GM12878 (cell line): ENCODE measurements at regions not wholly inside any gene's neighbourhood (a gene's known extent, or its start where the extent isn't known, plus 50 kb on each side); places are given as distances from the start of the nearest gene placed in this dataset.

ENCODE experiments used
- ATAC-seq: fragments of 200-7000 bp; cut with Tn5 transposase; 3 replicates; pipeline ENCODE4 v1.9.1; 2020; ENCODE audit warnings: mild to moderate bottlenecking, moderate library complexity
- BruUV-seq: library from RNA; stranded (reverse); fragments of 400-500 nt; replicated peaks from 2 replicates; lab custom pipeline; 2021; lab: Mats Ljungman, UMichigan
- CTCF ChIA-PET: fragments of 300-600 bp; sonication (Branson Sonifier 250); formaldehyde crosslinking; extraction: SDS; loops from one replicate; lab custom pipeline; 2021; ENCODE audit warnings: inconsistent platforms; lab: Yijun Ruan, JAX
- POLR2A ChIA-PET: fragments of 350-600 bp; formaldehyde crosslinking; extraction: SDS; loops from one replicate; lab custom pipeline; 2021; ENCODE audit warnings: inconsistent platforms; lab: Charles Lee
- RAD21 ChIA-PET: fragments of 300-600 bp; sonication (Branson Sonifier 250); formaldehyde crosslinking; loops from one replicate; lab custom pipeline; 2023; ENCODE audit warnings: antibody characterized with exemption; ENCODE audit not compliant: unreplicated experiment; lab: Charles Lee
- SMC1A ChIA-PET: fragments of 300-600 bp; sonication (Branson Sonifier 250); formaldehyde crosslinking; loops from one replicate; lab custom pipeline; 2023; ENCODE audit not compliant: unreplicated experiment, uncharacterized antibody; lab: Charles Lee
- DNase-seq: peaks from one replicate; pipeline ENCODE4 v3.0.0-alpha.2; 2011; ENCODE audit warnings: low read depth, low spot score
- FAIRE-seq: peaks from 3 replicates; lab custom pipeline; 2011; peaks lifted over from hg19 to GRCh38; lab: Jason Lieb, UNC
- H2AFZ ChIP-seq: 2 replicates; pipeline ENCODE4 v1.6.0; 2011; ENCODE audit warnings: low read depth, low read length, control low read depth; ENCODE audit not compliant: control insufficient read depth
- H3K27ac ChIP-seq: 2 replicates; pipeline ENCODE4 v1.5.1; 2011; ENCODE audit warnings: control low read depth; ENCODE audit not compliant: control insufficient read depth, insufficient read depth
- H3K27me3 ChIP-seq, 2 experiments: replicated peaks in 1 of 2; 2 replicates each; pipeline versions ENCODE4 v1.6.0 to v1.6.1; 2011; ENCODE audit warnings: low read length in 1 of 2; ENCODE audit not compliant: control insufficient read depth in 2 of 2, insufficient read depth in 2 of 2
- H3K36me3 ChIP-seq, 2 experiments: 2 replicates each; pipeline ENCODE4 v1.5.1; 2011; ENCODE audit warnings: low read length in 1 of 2; ENCODE audit not compliant: control insufficient read depth in 2 of 2, insufficient read depth in 2 of 2
- H3K4me1 ChIP-seq: 2 replicates; pipeline ENCODE4 v1.6.1; 2011; ENCODE audit warnings: mild to moderate bottlenecking, low read length, moderate library complexity, mixed read lengths; ENCODE audit not compliant: control insufficient read depth, insufficient read depth
- H3K4me2 ChIP-seq: 2 replicates; pipeline ENCODE4 v1.6.0; 2011; ENCODE audit warnings: control low read depth; ENCODE audit not compliant: control insufficient read depth, insufficient read depth
- H3K4me3 ChIP-seq: fragments of 200-600 bp; sonication (generic); 2 replicates; pipeline ENCODE4 v1.5.1; 2016
- H3K79me2 ChIP-seq: 2 replicates; pipeline ENCODE4 v1.6.0; 2011; ENCODE audit warnings: low read length; ENCODE audit not compliant: control insufficient read depth, insufficient read depth
- H3K9ac ChIP-seq: 2 replicates; pipeline ENCODE4 v1.8.0; 2011; ENCODE audit warnings: low read length, control low read depth, mixed read lengths; ENCODE audit not compliant: control insufficient read depth, insufficient read depth
- H3K9me3 ChIP-seq: replicated peaks from 3 replicates; pipeline ENCODE4 v1.5.1; 2011; ENCODE audit warnings: mild to moderate bottlenecking, low read length; ENCODE audit not compliant: control insufficient read depth, insufficient read depth
- H4K20me1 ChIP-seq: 2 replicates; pipeline ENCODE4 v1.6.0; 2011; ENCODE audit not compliant: control insufficient read depth, insufficient read depth
- ATF7 ChIP-seq: fragments of 450-650 bp; IDR thresholded peaks from 2 replicates; pipeline ENCODE4 v1.6.1; 2016; ENCODE audit warnings: low read depth, mild to moderate bottlenecking
- DPF2 ChIP-seq: fragments of 450-650 bp; IDR thresholded peaks from 2 replicates; pipeline ENCODE4 v1.6.1; 2017; ENCODE audit warnings: mild to moderate bottlenecking
- JUNB ChIP-seq: IDR thresholded peaks from 2 replicates; pipeline ENCODE4 v1.6.1; 2016; ENCODE audit warnings: antibody characterized with exemption, mild to moderate bottlenecking
- JUND ChIP-seq: IDR thresholded peaks from 2 replicates; pipeline ENCODE4 v1.6.1; 2012; ENCODE audit warnings: low read depth, mild to moderate bottlenecking, low read length, improper control_type of control experiment, moderate library complexity
- KLF5 ChIP-seq: fragments of 450-650 bp; IDR thresholded peaks from 2 replicates; pipeline ENCODE4 v1.6.1; 2014; ENCODE audit warnings: mild to moderate bottlenecking; ENCODE audit not compliant: partially characterized antibody
- MEF2A ChIP-seq: IDR thresholded peaks from 2 replicates; pipeline ENCODE4 v1.6.1; 2011; ENCODE audit warnings: low read depth, mild to moderate bottlenecking, low read length, moderate library complexity; ENCODE audit not compliant: insufficient read depth
- MXI1 ChIP-seq: fragments of 150-350 bp; IDR thresholded peaks from 2 replicates; pipeline ENCODE4 v1.6.1; 2011; ENCODE audit warnings: low read depth, mild to moderate bottlenecking, inconsistent platforms, low read length, improper control_type of control experiment
- MYB ChIP-seq: fragments of 150-350 bp; IDR thresholded peaks from 2 replicates; pipeline ENCODE4 v1.6.1; 2014; ENCODE audit warnings: mild to moderate bottlenecking, low read depth, low read length, borderline replicate concordance
- NR2C2 ChIP-seq: IDR thresholded peaks from 2 replicates; pipeline ENCODE4 v1.6.1; 2011; ENCODE audit warnings: borderline replicate concordance, low read depth; ENCODE audit not compliant: control insufficient read depth, insufficient read length
- POLR2A ChIP-seq: IDR thresholded peaks from 2 replicates; pipeline ENCODE4 v1.6.1; 2011; ENCODE audit warnings: low read depth, mild to moderate bottlenecking, low read length
- POLR2AphosphoS2 ChIP-seq: IDR thresholded peaks from 2 replicates; pipeline ENCODE4 v1.6.1; 2011; ENCODE audit warnings: low read depth, mild to moderate bottlenecking, low read length, improper control_type of control experiment, moderate library complexity
- SUZ12 ChIP-seq: fragments of 200-600 bp; sonication (generic); IDR thresholded peaks from one replicate; pipeline ENCODE4 v1.6.1; 2018; ENCODE audit warnings: antibody characterized with exemption, mild to moderate bottlenecking; ENCODE audit not compliant: unreplicated experiment
- TCF7 ChIP-seq: IDR thresholded peaks from 2 replicates; pipeline ENCODE4 v1.6.1; 2014; ENCODE audit warnings: antibody characterized with exemption, borderline replicate concordance
- YBX1 ChIP-seq: fragments of 450-650 bp; IDR thresholded peaks from 2 replicates; pipeline ENCODE4 v1.6.1; 2016; ENCODE audit warnings: antibody characterized with exemption
- YY1 ChIP-seq: IDR thresholded peaks from 2 replicates; pipeline ENCODE4 v1.6.1; 2011; ENCODE audit warnings: low read depth, mild to moderate bottlenecking, low read length
- ZNF24 ChIP-seq: fragments of 450-650 bp; IDR thresholded peaks from 2 replicates; pipeline ENCODE4 v1.6.1; 2017; ENCODE audit warnings: antibody characterized with exemption, mild to moderate bottlenecking
- ZZZ3 ChIP-seq: IDR thresholded peaks from 2 replicates; pipeline ENCODE4 v1.6.1; 2011; ENCODE audit warnings: low read depth; ENCODE audit not compliant: control insufficient read depth, insufficient read length
- WGBS: methylation state at CpG from one replicate; pipeline ENCODE4 v1.1.6; 2016; ENCODE audit warnings: low lambda C conversion rate; ENCODE audit not compliant: insufficient replicate concordance, insufficient coverage; ENCODE audit errors: missing lambda C conversion rate; 5-methylcytosine and 5-hydroxymethylcytosine counted together
- in situ Hi-C: fragments of 300-500 bp; cut with MboI; formaldehyde crosslinking; loops from 9 replicates; pipeline ENCODE4 v1.14.3; 2018; ENCODE audit warnings: mixed read lengths
- intact Hi-C: fragments of 100-400 bp; cut with micrococcal nuclease; formaldehyde crosslinking; loops from one replicate; pipeline ENCODE4 v1.14.2; 2022; ENCODE audit not compliant: unreplicated experiment
- TF ChIP-seq, protein P1 (sequence below): IDR thresholded peaks from 2 replicates; pipeline ENCODE4 v1.6.1; 2011; ENCODE audit warnings: low read depth, mild to moderate bottlenecking, low read length, moderate library complexity, borderline replicate concordance; ENCODE audit errors: extremely low read depth
- TF ChIP-seq, protein P2 (sequence below): IDR thresholded peaks from 2 replicates; pipeline ENCODE4 v1.6.1; 2012; ENCODE audit warnings: low read depth, low read length, improper control_type of control experiment

DNA sequence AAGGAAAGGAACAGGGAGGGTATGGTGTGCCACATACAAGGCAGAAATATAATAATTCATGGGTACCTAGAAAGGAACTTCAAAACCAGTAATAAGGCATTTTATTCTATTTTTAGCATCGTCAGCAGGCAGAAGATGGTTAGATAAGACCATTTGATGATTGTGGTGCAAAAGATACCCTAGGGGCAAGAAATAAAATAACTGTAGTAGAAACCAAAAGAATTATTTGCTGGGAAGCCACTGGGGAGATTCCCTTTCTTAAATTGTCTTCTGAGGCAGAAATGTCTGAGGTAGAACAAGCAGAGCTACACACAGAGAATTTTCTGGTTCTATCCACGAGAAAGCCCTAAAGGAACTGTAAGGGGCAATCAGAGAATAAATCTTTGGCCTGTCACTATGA lies 64.3 kb upstream of the PCGF5 start:
- Histone ChIP-seq H3K27ac (no peak overlapping the region), H3K79me2 (no peaks in the 10 kb centered on the region), H3K27me3 (no peaks in the 10 kb centered on the region), H4K20me1 (no peaks in the 10 kb centered on the region), H2AFZ (no peak overlapping the region), H3K9me3 (no peaks in the 10 kb centered on the region), H3K4me1 (no peaks in the 10 kb centered on the region), H3K4me3 (no peak overlapping the region), H3K36me3 (no peaks in the 10 kb centered on the region), H3K4me2 (no peak overlapping the region), H3K9ac (no peak overlapping the region)
- ChIA-PET RAD21 (no interaction called here), POLR2A (no interaction called here), CTCF (no interaction called here), SMC1A (interaction anchor here (0.9 to 3.6 kb wide), 4 partner anchors 65 to 94 kb away, joined by 3 to 16 read pairs (median 6); no protein-coding TSS in a partner anchor)
- BruUV-seq = no TSS peak
- no peak for ATAC-seq
- no peak for DNase-seq
- intact Hi-C loops = no loop called here
- FAIRE-seq = no peak
- WGBS = 43% methylated on average over 2 of the region's 2 CpGs
- TF ChIP-seq POLR2AphosphoS2 = no peak
- TF ChIP-seq POLR2A = no peak
- no peak for TF ChIP-seq DPF2
- TF ChIP-seq KLF5 = no peak
- TF ChIP-seq ZNF24 = no peak
- TF ChIP-seq YY1 = no peak
- no peak for TF ChIP-seq ZZZ3
- no peak for TF ChIP-seq YBX1
- TF ChIP-seq ATF7 = no peak
- no peak for TF ChIP-seq JUND
- TF ChIP-seq, protein P1, sequence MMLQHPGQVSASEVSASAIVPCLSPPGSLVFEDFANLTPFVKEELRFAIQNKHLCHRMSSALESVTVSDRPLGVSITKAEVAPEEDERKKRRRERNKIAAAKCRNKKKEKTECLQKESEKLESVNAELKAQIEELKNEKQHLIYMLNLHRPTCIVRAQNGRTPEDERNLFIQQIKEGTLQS = no peak
- TF ChIP-seq JUNB = no peak
- no peak for TF ChIP-seq MEF2A
- no peak for TF ChIP-seq MYB
- no peak for TF ChIP-seq SUZ12
- TF ChIP-seq MXI1 = no peak
- no peak for TF ChIP-seq NR2C2
- TF ChIP-seq, protein P2, sequence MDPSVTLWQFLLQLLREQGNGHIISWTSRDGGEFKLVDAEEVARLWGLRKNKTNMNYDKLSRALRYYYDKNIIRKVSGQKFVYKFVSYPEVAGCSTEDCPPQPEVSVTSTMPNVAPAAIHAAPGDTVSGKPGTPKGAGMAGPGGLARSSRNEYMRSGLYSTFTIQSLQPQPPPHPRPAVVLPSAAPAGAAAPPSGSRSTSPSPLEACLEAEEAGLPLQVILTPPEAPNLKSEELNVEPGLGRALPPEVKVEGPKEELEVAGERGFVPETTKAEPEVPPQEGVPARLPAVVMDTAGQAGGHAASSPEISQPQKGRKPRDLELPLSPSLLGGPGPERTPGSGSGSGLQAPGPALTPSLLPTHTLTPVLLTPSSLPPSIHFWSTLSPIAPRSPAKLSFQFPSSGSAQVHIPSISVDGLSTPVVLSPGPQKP = no peak
- no peak for TF ChIP-seq TCF7
- in situ Hi-C loops = no loop called here
